Breast epithelium (tissue), 3 donors: ENCODE measurements at regions not wholly inside any gene's neighbourhood (a gene's known extent, or its start where the extent isn't known, plus 50 kb on each side); places are given as distances from the start of the nearest gene placed in this dataset.

Experiments used
- POLR2A ChIP-seq: fragments of 450-650 bp; IDR thresholded peaks from one replicate; pipeline ENCODE4 v1.6.1; 2016; ENCODE audit warnings: antibody characterized with exemption, mild to moderate bottlenecking, moderate library complexity
- POLR2AphosphoS5 ChIP-seq, 3 donors: sonication (generic); formaldehyde crosslinking; IDR thresholded peaks; one replicate each; pipeline ENCODE4 v1.6.1; 2017; ENCODE audit warnings: antibody characterized with exemption in 3 of 3
- TF ChIP-seq, protein P1 (sequence below), 3 donors: fragments of 450-650 bp; IDR thresholded peaks; one replicate each; pipeline ENCODE4 v1.5.1; 2016 to 2017; ENCODE audit warnings: antibody characterized with exemption in 3 of 3, mild to moderate bottlenecking in 3 of 3, moderate library complexity in 3 of 3

DNA sequence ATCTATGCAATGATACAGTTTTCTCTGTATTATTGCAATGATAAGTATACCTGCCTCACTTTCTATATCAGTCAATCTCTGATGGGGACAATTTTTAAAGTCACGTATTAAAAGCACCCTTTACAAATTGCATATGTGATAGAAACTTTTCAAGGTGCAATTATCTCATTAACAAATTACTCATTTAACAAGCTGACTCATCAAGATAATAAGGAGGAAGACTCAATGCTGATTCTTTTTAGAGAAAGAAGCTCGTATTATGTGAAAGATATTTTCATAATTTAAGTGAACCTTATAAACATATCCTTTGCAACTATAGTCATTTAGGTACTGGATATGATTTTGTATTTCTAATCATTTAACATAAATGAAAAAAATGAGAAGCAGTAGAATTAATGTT, 1080.9 kb upstream of the TENM3 start:
- TF ChIP-seq, protein P1, sequence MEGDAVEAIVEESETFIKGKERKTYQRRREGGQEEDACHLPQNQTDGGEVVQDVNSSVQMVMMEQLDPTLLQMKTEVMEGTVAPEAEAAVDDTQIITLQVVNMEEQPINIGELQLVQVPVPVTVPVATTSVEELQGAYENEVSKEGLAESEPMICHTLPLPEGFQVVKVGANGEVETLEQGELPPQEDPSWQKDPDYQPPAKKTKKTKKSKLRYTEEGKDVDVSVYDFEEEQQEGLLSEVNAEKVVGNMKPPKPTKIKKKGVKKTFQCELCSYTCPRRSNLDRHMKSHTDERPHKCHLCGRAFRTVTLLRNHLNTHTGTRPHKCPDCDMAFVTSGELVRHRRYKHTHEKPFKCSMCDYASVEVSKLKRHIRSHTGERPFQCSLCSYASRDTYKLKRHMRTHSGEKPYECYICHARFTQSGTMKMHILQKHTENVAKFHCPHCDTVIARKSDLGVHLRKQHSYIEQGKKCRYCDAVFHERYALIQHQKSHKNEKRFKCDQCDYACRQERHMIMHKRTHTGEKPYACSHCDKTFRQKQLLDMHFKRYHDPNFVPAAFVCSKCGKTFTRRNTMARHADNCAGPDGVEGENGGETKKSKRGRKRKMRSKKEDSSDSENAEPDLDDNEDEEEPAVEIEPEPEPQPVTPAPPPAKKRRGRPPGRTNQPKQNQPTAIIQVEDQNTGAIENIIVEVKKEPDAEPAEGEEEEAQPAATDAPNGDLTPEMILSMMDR (IDR thresholded peaks at IDR 0.05), result no peak
- TF ChIP-seq POLR2A (no peak), POLR2AphosphoS5 (IDR thresholded peaks at IDR 0.05) (no peak)
